ENCODE measurements at regions not wholly inside any gene's neighbourhood (a gene's known extent, or its start where the extent isn't known, plus 50 kb on each side); places are given as distances from the start of the nearest gene placed in this dataset.

GRCh38 chr17:79223953-79224352, 149.3 kb downstream of the ENGASE start:
- Histone ChIP-seq H3T11ph (ENCODE audit: low read length) (no peak overlapping the region), H4K8ac (replicated peaks; ENCODE audit: insufficient read length, low read depth, low read length) (no peak overlapping the region), H3K9ac (ENCODE audit: extremely low read depth, insufficient read length, low read length) (no peak overlapping the region), H3K4me2 (ENCODE audit: insufficient read depth, insufficient read length, low read length) (no peak overlapping the region), H4K5ac (ENCODE audit: insufficient read length, low read depth, low read length) (no peak overlapping the region), H2BK20ac (ENCODE audit: low read depth, low read length, poor library complexity, severe bottlenecking) (no peak overlapping the region), H3K4ac (ENCODE audit: low read depth, low read length) (no peak overlapping the region), H2BK5ac (ENCODE audit: insufficient read length, low read length) (no peak overlapping the region), H3K18ac (ENCODE audit: insufficient read length, low read depth, low read length) (no peak overlapping the region), H3K9me3 (ENCODE audit: control insufficient read depth, low read depth, low read length) (no peaks in the 10 kb centered on the region), H3K23ac (ENCODE audit: insufficient read length, low read depth, low read length) (no peak overlapping the region), H3K56ac (ENCODE audit: insufficient read length, low read depth, low read length) (no peak overlapping the region), H3K4me1 (ENCODE audit: insufficient read depth, low read length) (no peaks in the 10 kb centered on the region), H2AFZ (ENCODE audit: low read length) (no peak overlapping the region), H3K27ac (ENCODE audit: insufficient read length, low read depth, low read length) (no peak overlapping the region), H3K27me3 (ENCODE audit: insufficient read depth, low read length) (no peaks in the 10 kb centered on the region), H3K79me1 (ENCODE audit: insufficient read depth, low read depth, low read length, poor library complexity, severe bottlenecking) (no peaks in the 10 kb centered on the region), H4K91ac (ENCODE audit: insufficient read length, low read depth, low read length) (no peak overlapping the region), H2BK120ac (ENCODE audit: low read depth, low read length, poor library complexity, severe bottlenecking) (no peak overlapping the region), H2AK5ac (ENCODE audit: insufficient read length, low read length) (no peak overlapping the region), H3K23me2 (ENCODE audit: insufficient read length, low read depth, low read length, poor library complexity, severe bottlenecking) (peaks cover 7% of the 10 kb centered on the region), H4K20me1 (ENCODE audit: control insufficient read depth, insufficient read depth, insufficient read length) (no peaks in the 10 kb centered on the region), H3K14ac (ENCODE audit: insufficient read depth, low read length) (no peak overlapping the region), H2BK15ac (ENCODE audit: low read depth, low read length) (no peak overlapping the region), H3K79me2 (ENCODE audit: insufficient read depth, low read length) (no peaks in the 10 kb centered on the region), H2BK12ac (ENCODE audit: insufficient read length, low read depth, low read length) (no peak overlapping the region)
- peaks cover 35 to 36% of the 10 kb centered on the region in 2 experiments for H3K4me1 Mint-ChIP-seq
- H3K27me3 Mint-ChIP-seq (ENCODE audit: low read depth) = peaks cover 7% of the 10 kb centered on the region
- DNase-seq = no peak
- TF ChIP-seq, protein P1, sequence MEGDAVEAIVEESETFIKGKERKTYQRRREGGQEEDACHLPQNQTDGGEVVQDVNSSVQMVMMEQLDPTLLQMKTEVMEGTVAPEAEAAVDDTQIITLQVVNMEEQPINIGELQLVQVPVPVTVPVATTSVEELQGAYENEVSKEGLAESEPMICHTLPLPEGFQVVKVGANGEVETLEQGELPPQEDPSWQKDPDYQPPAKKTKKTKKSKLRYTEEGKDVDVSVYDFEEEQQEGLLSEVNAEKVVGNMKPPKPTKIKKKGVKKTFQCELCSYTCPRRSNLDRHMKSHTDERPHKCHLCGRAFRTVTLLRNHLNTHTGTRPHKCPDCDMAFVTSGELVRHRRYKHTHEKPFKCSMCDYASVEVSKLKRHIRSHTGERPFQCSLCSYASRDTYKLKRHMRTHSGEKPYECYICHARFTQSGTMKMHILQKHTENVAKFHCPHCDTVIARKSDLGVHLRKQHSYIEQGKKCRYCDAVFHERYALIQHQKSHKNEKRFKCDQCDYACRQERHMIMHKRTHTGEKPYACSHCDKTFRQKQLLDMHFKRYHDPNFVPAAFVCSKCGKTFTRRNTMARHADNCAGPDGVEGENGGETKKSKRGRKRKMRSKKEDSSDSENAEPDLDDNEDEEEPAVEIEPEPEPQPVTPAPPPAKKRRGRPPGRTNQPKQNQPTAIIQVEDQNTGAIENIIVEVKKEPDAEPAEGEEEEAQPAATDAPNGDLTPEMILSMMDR (conservative IDR thresholded peaks at IDR 0.05) = no peak
- H3K36me3 Mint-ChIP-seq (ENCODE audit: insufficient read depth in 1 of 3, low read depth in 3 of 3) = no peaks in the 10 kb centered on the region
- no peak overlapping the region for H3K27ac Mint-ChIP-seq
- no peak overlapping the region for H3K4me3 Mint-ChIP-seq
- WGBS (ENCODE audit: extremely low coverage, insufficient read length, low lambda C conversion rate) = no CpG with 5 or more reads among the region's 8 CpGs
- no peaks in the 10 kb centered on the region for H3K9me3 Mint-ChIP-seq

Data from H9 (cell line).